Fibroblast of upper back skin (primary cell): ENCODE measurements at regions not wholly inside any gene's neighbourhood (a gene's known extent, or its start where the extent isn't known, plus 50 kb on each side); places are given as distances from the start of the nearest gene placed in this dataset.

Source experiments
- DNase-seq: peaks from one replicate; pipeline ENCODE4 v3.0.0-alpha.2; 2013

DNA sequence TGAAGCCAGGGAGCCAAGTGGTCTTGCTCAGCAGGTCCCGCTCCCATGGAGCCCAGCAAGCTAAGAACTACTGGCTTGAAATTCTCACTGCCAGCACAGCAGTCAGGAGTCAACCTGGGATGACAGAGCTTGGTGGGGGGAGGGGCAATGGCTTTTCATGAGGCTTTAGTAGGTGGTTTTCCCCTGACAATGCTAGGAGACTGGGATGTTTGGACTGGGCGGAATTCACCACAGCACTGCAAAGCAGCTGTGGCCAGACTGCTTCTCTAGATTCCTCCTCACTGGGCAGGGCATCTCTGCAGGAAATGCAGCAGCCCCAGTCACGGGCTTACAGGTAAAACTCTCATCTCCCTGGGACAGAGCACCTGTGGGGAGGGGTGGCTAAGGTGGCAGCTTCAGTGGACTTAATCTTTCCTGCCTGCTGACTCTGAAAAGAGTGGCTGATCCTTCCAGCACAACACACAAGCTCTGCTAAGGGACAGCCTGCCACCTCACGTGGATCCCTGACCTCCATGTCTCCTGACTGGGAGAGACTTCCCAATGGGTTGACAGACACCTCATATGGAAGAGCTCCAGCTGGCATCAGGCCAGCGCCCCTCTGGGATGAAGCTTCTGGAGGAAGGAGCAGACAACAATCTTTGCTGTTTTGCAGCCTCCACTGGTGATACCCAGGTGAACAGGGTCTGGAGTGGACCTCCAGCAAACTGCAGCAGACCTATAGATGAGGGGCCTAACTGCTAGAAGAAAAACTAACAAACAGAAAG, 349.7 kb upstream of the ST6GAL2 start:
- no peak for DNase-seq

DNA sequence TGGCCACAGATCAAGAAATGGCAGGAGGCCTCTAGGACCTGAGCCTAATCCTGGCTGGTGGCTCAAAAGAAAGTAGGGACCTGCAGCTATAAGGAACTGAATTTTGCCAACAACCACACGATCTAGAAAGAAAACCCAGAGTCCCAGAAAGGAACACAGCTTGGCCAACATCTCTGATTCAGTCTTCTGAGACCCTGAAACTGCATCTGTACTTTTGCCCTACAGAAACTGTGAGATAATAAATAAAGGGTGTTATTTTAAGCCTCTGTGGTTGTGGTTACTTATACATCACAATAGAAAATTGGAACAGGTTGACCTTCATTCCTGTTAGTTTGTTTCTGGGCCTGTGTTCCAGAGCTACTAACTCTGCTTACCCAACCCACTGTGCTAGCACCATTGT, 356.8 kb upstream of the ST6GAL2 start:
- no peak for DNase-seq

DNA sequence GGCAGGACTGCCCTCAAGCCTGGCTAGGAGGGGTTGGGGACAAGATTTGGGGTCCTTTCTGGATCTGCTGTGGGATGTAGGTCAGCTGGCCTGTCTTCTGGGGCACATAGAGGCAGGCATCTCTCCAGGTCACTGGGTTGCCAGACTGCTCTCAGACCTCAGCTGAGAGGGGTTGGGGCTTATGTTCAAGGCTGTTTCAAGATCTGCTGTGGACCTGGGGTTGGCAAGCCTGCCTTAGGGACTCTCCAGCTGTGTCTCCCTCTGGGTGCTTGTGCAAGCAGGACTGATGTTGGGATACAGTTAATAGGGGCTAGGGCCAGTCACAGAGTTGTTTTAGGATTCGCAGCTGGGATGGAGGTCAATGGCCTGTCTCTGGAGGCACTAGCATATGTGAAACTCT, 363.0 kb upstream of the ST6GAL2 start:
- DNase-seq: no peak

GRCh38 chr2:107255744-107256143, 369.8 kb upstream of the ST6GAL2 start:
- DNase-seq: no peak

DNA sequence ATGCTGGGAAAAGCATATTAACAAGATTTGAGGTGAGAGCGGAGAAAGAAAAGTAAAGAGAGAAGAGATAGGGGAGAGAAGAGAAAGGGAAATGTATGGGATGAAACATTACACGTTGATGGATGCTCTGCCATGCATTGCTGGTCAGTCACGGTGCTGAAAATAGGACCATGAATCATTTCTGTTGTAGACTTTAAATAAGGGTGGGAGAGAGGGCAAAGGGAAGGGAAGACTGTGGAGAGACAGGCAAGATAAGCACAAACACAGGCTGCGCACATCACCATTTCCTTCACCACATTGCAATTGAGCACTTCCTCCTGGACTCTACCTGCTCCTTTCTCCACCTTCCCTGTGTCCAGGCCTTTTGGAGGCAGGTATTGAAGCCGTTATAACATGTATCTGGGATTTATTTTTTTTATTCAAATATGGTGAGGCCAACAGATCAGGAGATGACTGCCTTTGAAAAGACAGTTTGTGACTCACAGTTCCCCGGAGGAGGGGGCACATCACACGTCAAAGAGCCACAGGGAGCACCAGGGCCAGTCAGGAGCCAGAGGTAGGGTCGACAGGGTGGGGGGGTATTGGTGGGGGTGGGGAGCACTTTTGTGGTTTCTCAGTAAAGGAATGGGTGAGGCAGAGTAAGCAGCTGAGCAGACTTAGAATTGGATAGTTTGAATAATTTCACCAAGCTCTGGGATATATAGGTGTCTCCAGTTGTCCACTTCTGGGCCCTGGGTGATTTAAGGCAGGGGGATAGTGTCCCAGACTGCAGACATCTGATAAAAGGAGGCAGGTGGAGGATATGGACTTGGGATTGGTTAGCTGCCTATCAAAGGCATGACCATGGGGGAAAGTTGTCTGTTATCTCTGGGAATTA, 372.8 kb upstream of the ST6GAL2 start:
- no peak for DNase-seq

- DNase-seq: no peak
These were observed 373.6 kb upstream of the ST6GAL2 start for GRCh38 chr2:107259408-107260195.

DNA sequence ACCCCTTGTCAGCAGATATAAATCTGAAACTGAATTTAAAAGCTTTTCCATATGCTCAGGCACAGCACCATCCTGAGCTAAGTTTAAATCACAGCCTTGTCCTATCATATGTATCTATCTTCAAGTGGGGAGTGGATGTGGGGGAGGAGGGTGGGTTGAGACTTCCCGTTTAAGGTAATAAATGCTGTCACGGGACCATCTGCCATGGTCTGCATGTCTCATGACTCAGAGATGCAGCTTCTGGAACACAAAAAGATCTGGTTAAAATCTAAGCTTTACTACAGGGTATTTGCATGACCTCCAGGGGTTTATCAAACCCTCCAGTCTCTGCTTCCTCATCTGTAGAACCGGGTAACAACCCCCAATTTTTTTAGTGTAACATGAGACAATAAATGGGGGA, 377.7 kb upstream of the ST6GAL2 start:
- DNase-seq: peak; percentile 63

GRCh38 chr2:107264184-107264583, 378.2 kb upstream of the ST6GAL2 start:
- DNase-seq: no peak

DNA sequence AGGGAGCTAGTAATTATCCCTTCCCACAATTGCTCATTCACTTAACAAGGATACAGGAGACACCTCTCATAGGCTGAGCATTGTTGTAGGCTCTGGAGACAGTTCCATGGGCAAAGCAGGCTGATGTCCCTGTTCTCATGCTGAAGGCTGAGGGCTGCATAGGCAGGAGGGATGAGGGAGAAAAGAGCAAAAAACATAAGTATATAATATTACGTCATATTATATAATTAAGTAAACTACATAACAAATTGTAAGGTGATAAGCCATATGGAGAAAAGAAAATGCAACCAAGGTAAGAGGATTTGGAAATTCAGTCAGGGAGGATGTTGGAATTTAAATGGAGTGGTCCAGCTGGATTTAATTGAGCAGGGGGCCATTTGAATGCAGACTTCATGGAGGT, 380.6 kb upstream of the ST6GAL2 start:
- no peak for DNase-seq

- DNase-seq: no peak
These were observed 381.1 kb upstream of the ST6GAL2 start for GRCh38 chr2:107267086-107267485.

GRCh38 chr2:107276034-107276433, 390.1 kb upstream of the ST6GAL2 start:
- DNase-seq: peak; percentile 59

- DNase-seq: no peak
These were observed 392.7 kb upstream of the ST6GAL2 start for GRCh38 chr2:107278672-107279071.

DNA sequence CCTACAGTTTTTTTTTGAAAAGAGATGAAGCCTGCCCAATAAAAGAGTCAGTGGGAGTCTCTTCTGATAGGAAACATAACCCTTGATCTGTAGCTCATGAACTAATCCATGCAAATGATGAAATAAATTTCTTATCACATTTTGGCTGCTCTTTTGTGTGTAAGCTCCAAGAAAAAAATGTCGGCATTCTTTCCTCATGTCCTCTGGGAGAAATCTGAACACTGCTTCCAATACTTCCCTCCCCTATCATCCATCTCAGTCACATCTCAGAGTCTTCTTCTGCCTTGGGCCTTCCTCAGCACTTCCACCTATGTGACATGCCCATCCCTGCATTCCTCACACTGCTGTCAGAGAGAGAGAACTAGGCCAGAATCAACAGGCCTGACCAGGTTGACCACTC, 395.7 kb upstream of the ST6GAL2 start:
- peak; percentile 22 for DNase-seq

DNA sequence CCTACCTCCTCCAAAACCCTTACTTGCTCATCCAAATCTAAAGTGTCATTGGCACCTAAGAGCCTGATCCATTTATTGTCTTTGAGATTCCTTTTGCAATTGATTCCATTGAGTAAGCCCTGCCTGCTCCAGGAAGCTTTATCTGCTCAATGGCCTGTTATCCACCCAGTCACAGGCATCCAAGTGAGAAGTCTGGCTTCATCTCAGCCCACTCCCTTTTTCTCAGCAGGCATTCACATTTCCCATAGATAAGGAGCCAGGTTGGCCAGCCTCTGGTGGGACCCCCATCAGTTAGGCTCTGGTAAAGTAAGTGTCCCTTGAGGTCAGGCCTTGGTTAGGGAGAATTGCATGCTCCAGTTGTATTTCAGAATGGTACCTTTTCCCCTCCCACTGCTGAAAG, 396.2 kb upstream of the ST6GAL2 start:
- no peak for DNase-seq

DNA sequence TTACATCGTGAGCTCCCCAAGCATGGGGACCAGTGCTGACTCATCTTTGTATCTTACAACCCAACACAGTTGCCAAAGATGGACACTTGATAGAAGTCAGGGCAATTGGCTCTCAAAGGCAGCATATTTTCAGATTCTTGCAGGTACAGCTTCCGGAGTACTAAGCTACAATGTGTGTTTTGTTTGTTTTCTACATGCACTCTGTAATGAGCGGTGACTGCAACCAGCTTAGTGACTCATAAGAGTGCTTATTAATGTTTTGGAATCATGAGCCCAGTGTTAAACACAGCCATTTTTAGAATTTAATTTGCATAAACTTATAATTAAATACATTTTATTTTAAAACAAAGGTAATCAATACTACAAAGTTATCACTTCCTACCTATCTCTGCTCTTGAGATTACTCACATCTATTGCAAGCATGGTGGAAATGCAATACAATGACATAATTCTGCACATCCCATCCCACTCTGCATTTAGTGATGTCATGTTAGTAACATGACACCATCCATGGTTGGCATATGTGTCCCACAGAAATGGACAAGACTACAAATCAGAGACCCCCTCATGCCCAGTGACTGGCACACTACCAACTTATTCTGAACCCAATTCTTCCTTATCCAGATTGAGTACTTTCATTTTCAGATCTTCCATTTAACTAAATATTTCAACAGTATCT, 399.8 kb upstream of the ST6GAL2 start:
- no peak for DNase-seq

DNA sequence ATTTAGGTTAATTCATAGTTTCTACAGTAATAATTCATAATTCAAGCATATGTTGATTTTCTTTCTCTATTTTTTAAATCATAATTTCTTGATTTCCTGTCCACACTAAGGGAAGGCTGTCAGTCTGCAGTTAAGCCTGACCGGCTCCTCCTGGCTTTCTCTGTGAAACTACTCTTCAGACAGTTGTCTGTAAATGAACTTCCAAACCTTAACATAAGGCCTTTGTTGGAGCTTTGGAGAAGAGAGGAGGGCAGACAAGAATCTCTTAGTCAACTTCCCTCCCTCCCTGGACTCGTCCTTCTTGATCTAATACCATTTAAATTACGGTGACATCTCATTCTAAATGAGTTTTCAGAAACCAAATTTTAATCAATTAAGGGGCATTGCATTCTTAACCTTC, 404.1 kb upstream of the ST6GAL2 start:
- DNase-seq: no peak

GRCh38 chr2:107303964-107304363, 418.0 kb upstream of the ST6GAL2 start:
- DNase-seq: peak; percentile 52

DNA sequence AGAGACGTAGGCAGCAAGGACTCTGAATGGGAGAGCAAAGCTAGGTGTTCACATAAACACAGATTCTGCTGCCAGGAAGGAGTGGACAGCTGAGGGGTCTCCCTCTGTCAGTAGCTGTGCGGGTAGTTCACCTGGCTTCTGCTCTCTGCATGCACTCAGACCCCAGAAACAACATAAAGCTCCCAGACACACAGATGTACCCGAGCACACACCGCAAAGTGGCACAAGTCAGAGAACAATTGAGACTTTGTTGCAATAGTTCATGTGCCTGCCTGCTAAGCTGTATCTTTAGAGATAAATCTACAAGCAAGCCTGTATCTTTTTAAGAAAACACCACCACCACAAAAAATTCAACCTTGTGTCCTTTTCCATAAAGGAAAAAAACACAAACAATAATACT, 420.0 kb upstream of the ST6GAL2 start:
- DNase-seq: no peak

DNA sequence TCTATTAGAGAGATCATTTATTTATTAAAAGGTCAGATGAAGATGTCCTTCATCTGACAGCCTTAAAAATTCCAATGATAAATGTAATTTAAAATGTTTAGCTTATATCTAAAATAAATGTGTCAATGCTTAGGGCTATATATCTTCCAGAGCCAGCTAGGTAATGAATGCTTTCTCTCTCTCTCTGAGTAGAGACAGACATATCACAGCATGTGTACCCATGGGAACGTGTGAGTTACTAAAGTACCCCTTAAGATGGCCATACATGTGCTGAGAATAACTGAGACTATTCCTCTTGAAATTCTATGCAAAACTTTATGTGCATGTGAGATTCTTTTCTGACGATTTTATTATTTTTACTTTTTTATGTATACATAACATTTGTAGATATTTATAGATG, 420.9 kb upstream of the ST6GAL2 start:
- no peak for DNase-seq

- DNase-seq: no peak
These were observed 422.9 kb upstream of the ST6GAL2 start for GRCh38 chr2:107308835-107309234.

- DNase-seq: no peak
These were observed 426.3 kb upstream of the ST6GAL2 start for GRCh38 chr2:107312240-107312639.

DNA sequence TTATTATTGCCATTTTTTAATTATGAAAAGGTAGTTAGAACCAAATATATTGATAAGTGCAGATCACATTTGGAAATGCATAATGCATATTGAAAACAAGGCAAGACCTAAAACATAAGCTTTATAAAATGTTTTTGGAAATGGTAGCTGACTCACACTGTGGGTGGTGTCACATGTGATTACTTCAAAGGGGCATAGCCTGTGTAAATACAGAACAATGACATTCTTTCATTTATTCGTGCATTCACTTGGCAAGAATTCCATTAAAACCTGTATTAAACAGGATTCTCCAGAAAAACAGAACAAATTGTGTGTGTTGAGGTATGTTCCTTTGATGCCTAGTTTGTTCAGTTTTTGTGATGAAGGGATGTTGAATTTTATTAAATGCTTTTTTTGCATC, 427.3 kb upstream of the ST6GAL2 start:
- no peak for DNase-seq

- no peak for DNase-seq
These were observed 434.9 kb upstream of the ST6GAL2 start for GRCh38 chr2:107320881-107321280.
